GM20000 (cell line): ENCODE measurements at regions not wholly inside any gene's neighbourhood (a gene's known extent, or its start where the extent isn't known, plus 50 kb on each side); places are given as distances from the start of the nearest gene placed in this dataset.

Experiments used
- DNase-seq: peaks from one replicate; pipeline ENCODE4 v3.0.0; 2012; ENCODE audit warnings: low spot score
- CTCF ChIP-seq: IDR thresholded peaks from 2 replicates; pipeline ENCODE4 v1.5.1; 2012; ENCODE audit warnings: mild to moderate bottlenecking, control low read depth; ENCODE audit errors: extremely low read depth, missing control alignments

- no peak for DNase-seq
- TF ChIP-seq CTCF: no peak
These were observed 72.3 kb upstream of the ZP4 start for GRCh38 chr1:237962985-237963384.

GRCh38 chr1:237961754-237962153, 71.0 kb upstream of the ZP4 start:
- no peak for TF ChIP-seq CTCF
- no peak for DNase-seq

GRCh38 chr1:237959838-237960237, 69.1 kb upstream of the ZP4 start:
- no peak for DNase-seq
- no peak for TF ChIP-seq CTCF

GRCh38 chr1:237953238-237953637, 62.5 kb upstream of the ZP4 start:
- no peak for TF ChIP-seq CTCF
- DNase-seq: no peak
